Spleen (tissue), 11 donors: ENCODE measurements at regions not wholly inside any gene's neighbourhood (a gene's known extent, or its start where the extent isn't known, plus 50 kb on each side); places are given as distances from the start of the nearest gene placed in this dataset.

Source experiments
- DNase-seq: peaks from one replicate; pipeline ENCODE4 v3.0.0-alpha.2; 2020
- H3K27ac ChIP-seq, 8 donors: fragments of 200-600 bp; sonication (generic) in 7 of 8; 1 replicate in 4 of 8; 2 replicates in 4 of 8; pipeline versions ENCODE4 v1.5.0 to v1.8.0; 2016 to 2021; ENCODE audit warnings: inconsistent platforms in 4 of 8, mild to moderate bottlenecking in 4 of 8, moderate library complexity in 1 of 8
- H3K27me3 ChIP-seq, 7 donors: fragments of 200-600 bp; sonication (generic) in 6 of 7; replicated peaks in 1 of 7; 1 replicate in 4 of 7; 2 replicates in 3 of 7; pipeline versions ENCODE4 v1.5.0 to v1.8.0; 2016 to 2021; ENCODE audit warnings: inconsistent platforms in 3 of 7, mild to moderate bottlenecking in 1 of 7
- H3K36me3 ChIP-seq, 6 donors: fragments of 200-600 bp; sonication (generic) in 5 of 6; 1 replicate in 4 of 6; 2 replicates in 2 of 6; pipeline versions ENCODE4 v1.5.0 to v1.8.0; 2016 to 2021; ENCODE audit warnings: inconsistent platforms in 2 of 6
- H3K4me1 ChIP-seq, 6 donors: fragments of 200-600 bp; sonication (generic) in 5 of 6; 1 replicate in 3 of 6; 2 replicates in 3 of 6; pipeline versions ENCODE4 v1.5.0 to v1.8.0; 2016 to 2021; ENCODE audit warnings: inconsistent platforms in 3 of 6
- H3K4me3 ChIP-seq, 8 donors: fragments of 200-600 bp; sonication (generic) in 7 of 8; 1 replicate in 4 of 8; 2 replicates in 4 of 8; pipeline versions ENCODE4 v1.5.0 to v1.8.0; 2016 to 2021; ENCODE audit warnings: inconsistent platforms in 4 of 8, mild to moderate bottlenecking in 4 of 8, moderate library complexity in 2 of 8
- H3K9me3 ChIP-seq, 8 donors: fragments of 200-600 bp; sonication (generic) in 7 of 8; 1 replicate in 4 of 8; 2 replicates in 4 of 8; pipeline versions ENCODE4 v1.5.0 to v1.8.0; 2016 to 2021; ENCODE audit warnings: inconsistent platforms in 4 of 8
- POLR2A ChIP-seq, 3 donors: fragments of 450-650 bp; IDR thresholded peaks; one replicate each; pipeline ENCODE4 v1.5.1; 2017; ENCODE audit warnings: antibody characterized with exemption in 3 of 3, mild to moderate bottlenecking in 1 of 3
- POLR2AphosphoS5 ChIP-seq, 3 donors: sonication (generic); formaldehyde crosslinking; IDR thresholded peaks; one replicate each; pipeline ENCODE4 v1.5.1; 2017; ENCODE audit warnings: antibody characterized with exemption in 3 of 3
- WGBS, 5 donors: extraction: QIAGEN DNeasy Blood & Tissue Kit in 3 of 5; methylation state at CpG; one replicate each; pipeline versions ENCODE4 v1.1.5 to v1.1.7; 2013 to 2018; 5-methylcytosine and 5-hydroxymethylcytosine counted together
- intact Hi-C: fragments of 100-400 bp; cut with DNase I; formaldehyde crosslinking; loops from one replicate; pipeline ENCODE4 v1.15.0; 2023; ENCODE audit warnings: low total_unique reads
- TF ChIP-seq, protein P1 (sequence below), 11 experiments: fragments of 200-600 bp in 7 of 11; fragments of 450-650 bp in 4 of 11; sonication (generic) in 4 of 11; IDR thresholded peaks in 8 of 11; conservative IDR thresholded peaks in 3 of 11; 1 replicate in 7 of 11; 2 replicates in 4 of 11; pipeline versions ENCODE4 v1.4.0 to v1.8.0; 2016 to 2021; ENCODE audit warnings: antibody characterized with exemption in 11 of 11, inconsistent platforms in 4 of 11, mild to moderate bottlenecking in 1 of 11
- donor health status: healthy with polysubstance abuse.
- donor health status: DM: no; HTN: no; CAD: no; lungs with moderate emphysema.
- donor health status: DM: no; HTN: no; CAD: no.
- donor health status: Bipolar disorder and iron deficiency.
- donor health status: healthy.
- donor health status: DM: no; HTN: no; CAD: no.
- donor health status: DM: yes; HTN: yes; CAD: no.

DNA sequence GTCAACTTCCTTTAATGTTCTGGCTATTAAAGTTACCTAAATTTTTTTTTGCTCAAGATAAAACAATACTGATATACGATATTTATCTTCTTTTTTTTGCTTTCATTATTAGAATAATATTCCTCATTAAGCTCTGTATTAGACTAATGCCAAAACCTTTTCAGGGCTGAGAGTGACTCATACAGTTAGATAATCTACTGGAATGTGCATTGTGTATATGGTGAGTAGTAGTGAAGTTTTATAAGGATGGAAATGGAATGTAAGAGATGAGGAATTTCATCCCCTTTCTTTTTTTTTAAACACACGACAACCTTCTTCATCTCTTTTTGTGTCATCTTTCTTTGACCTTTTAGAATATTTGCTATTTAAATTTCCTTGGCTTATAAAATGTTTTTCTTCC lies 268.6 kb downstream of the ISL1 start:
- DNase-seq, result no peak
- Histone ChIP-seq H3K9me3 (peaks cover 0 to 6% (median 0%) of the 10 kb centered on the region in 8 donors), H3K36me3 (no peaks in the 10 kb centered on the region), H3K27me3 (no peaks in the 10 kb centered on the region), H3K4me1 (no peaks in the 10 kb centered on the region), H3K4me3 (no peak overlapping the region), H3K27ac (no peak overlapping the region)
- TF ChIP-seq POLR2A (IDR thresholded peaks at IDR 0.05), result no peak
- TF ChIP-seq, protein P1, sequence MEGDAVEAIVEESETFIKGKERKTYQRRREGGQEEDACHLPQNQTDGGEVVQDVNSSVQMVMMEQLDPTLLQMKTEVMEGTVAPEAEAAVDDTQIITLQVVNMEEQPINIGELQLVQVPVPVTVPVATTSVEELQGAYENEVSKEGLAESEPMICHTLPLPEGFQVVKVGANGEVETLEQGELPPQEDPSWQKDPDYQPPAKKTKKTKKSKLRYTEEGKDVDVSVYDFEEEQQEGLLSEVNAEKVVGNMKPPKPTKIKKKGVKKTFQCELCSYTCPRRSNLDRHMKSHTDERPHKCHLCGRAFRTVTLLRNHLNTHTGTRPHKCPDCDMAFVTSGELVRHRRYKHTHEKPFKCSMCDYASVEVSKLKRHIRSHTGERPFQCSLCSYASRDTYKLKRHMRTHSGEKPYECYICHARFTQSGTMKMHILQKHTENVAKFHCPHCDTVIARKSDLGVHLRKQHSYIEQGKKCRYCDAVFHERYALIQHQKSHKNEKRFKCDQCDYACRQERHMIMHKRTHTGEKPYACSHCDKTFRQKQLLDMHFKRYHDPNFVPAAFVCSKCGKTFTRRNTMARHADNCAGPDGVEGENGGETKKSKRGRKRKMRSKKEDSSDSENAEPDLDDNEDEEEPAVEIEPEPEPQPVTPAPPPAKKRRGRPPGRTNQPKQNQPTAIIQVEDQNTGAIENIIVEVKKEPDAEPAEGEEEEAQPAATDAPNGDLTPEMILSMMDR (IDR thresholded peaks at IDR 0.05 in 8 of 11, conservative IDR thresholded peaks at IDR 0.05 in 3 of 11), result no peak
- TF ChIP-seq POLR2AphosphoS5 (IDR thresholded peaks at IDR 0.05), result no peak
- intact Hi-C loops, result no loop called here
- WGBS, 5 donors, result 77 to 91% (median 81%) methylated on average over 2 of the region's 2 CpGs

DNA sequence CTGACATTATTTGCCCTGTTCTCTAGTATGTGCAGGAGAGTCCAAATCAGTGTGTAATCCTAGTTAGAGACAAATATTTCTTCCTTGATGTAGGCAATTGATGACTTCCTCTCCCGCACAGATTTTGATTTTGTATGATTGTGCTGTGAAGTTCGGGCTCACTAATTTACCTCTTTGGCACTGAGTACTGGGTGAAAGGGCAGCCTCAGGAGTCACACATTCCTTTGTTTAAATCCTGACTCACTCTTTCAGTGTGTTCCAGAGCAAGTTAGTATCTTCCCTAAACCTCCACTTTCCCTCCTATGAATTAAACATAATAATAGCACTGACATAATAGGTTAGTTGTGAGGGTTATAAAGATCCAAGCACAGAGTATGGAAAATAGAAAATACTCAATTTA lies 269.7 kb downstream of the ISL1 start:
- H3K27me3 ChIP-seq, result no peaks in the 10 kb centered on the region
- no peaks in the 10 kb centered on the region for H3K4me1 ChIP-seq
- H3K36me3 ChIP-seq, result no peaks in the 10 kb centered on the region
- TF ChIP-seq POLR2A (IDR thresholded peaks at IDR 0.05) (no peak), POLR2AphosphoS5 (IDR thresholded peaks at IDR 0.05) (no peak)
- TF ChIP-seq, protein P1 (IDR thresholded peaks at IDR 0.05 in 8 of 11, conservative IDR thresholded peaks at IDR 0.05 in 3 of 11), result no peak
- 73 to 93% (median 83%) methylated on average over 2 of the region's 2 CpGs for WGBS, 5 donors
- intact Hi-C loops, result no loop called here
- H3K27ac ChIP-seq, result no peak overlapping the region
- DNase-seq, result no peak
- no peaks in the 10 kb centered on the region for H3K9me3 ChIP-seq
- H3K4me3 ChIP-seq, result no peak overlapping the region

DNA sequence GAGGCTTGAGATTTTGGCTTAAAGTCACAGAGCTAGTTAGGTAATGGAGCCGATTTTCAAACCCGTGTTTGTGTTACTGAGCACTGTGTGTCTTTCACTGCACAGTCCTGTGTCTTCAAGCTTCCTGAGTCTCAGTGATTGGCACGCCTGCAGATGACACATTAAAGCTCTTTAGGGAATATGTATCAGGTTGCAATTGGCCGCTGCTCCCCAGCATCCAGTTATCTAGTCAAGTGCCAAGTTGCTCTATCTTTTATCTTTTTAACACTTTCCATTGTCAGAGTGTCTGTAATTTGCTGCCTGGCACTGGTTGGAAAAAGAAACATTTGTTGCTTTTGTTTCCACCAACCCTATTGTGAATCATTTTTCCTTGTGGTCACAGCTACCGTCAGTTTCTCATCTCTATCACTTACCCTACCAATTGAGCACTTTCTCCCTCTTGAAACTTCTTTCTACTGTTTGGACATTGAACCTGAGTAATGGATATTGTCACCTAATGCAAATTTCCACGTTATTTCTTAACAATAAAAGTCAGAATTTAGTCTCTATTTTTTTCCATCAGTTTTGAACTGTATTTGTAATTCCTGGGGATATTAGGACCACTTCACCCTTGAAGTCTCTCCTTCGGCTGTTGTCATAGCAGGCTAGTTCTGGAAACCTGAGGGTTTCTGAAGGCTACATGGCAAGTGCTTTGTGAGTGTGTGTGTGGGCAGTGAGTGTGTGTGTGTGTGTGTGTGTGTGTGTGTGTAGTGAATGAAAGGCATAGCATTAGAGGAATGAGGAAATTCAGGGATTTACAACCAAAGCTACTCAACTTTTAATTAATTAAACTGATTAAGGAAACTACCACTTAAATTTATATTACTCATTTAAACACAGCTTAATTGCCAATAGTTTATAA lies 274.3 kb downstream of the ISL1 start:
- Histone ChIP-seq H3K4me3 (no peak overlapping the region), H3K4me1 (no peaks in the 10 kb centered on the region), H3K36me3 (no peaks in the 10 kb centered on the region), H3K9me3 (no peaks in the 10 kb centered on the region), H3K27ac (no peak overlapping the region), H3K27me3 (no peaks in the 10 kb centered on the region)
- DNase-seq, result no peak
- TF ChIP-seq POLR2A (IDR thresholded peaks at IDR 0.05) (no peak), POLR2AphosphoS5 (IDR thresholded peaks at IDR 0.05) (no peak)
- TF ChIP-seq, protein P1 (IDR thresholded peaks at IDR 0.05 in 8 of 11, conservative IDR thresholded peaks at IDR 0.05 in 3 of 11), result no peak
- 58 to 65% (median 60%) methylated on average over 7 of the region's 7 CpGs for WGBS, 5 donors
- intact Hi-C loops, result no loop called here

DNA sequence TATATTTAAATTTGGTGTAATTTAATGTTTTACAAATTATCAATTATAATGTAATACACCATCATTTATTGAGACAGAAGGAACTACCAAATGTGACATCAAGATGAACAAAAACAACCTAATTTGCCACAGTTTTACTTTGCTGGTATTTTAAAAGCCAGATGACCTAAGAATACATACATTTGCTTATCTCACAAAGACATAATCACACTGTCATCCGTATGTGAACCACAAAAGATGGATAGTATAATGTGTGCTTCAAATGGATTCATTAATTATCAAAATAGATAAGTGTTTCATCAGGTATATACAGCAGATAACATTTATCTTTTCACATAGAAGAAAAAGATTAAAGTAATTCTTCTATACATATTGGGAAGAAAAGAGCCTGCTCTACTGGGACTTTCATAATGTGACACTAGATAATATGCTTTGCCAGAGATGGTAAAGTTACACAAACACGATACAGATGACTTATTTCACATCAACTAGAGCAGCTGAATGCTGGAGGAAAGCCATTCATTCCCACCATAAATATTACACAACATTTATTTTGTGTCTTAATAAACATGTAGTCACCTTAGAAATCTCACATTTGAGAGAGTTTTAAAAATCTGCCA lies 278.5 kb downstream of the ISL1 start:
- TF ChIP-seq POLR2A (IDR thresholded peaks at IDR 0.05), result no peak
- TF ChIP-seq, protein P1 (IDR thresholded peaks at IDR 0.05 in 8 of 11, conservative IDR thresholded peaks at IDR 0.05 in 3 of 11), result no peak
- no peak for TF ChIP-seq POLR2AphosphoS5 (IDR thresholded peaks at IDR 0.05)
- DNase-seq, result no peak
- WGBS, 5 donors, result 52 to 72% (median 65%) methylated on average over 2 of the region's 2 CpGs
- Histone ChIP-seq H3K9me3 (no peaks in the 10 kb centered on the region), H3K4me3 (no peak overlapping the region), H3K36me3 (no peaks in the 10 kb centered on the region), H3K27me3 (no peaks in the 10 kb centered on the region), H3K27ac (no peak overlapping the region), H3K4me1 (no peaks in the 10 kb centered on the region)
- intact Hi-C loops, result no loop called here
